GM21529 (cell line): ENCODE measurements at regions not wholly inside any gene's neighbourhood (a gene's known extent, or its start where the extent isn't known, plus 50 kb on each side); places are given as distances from the start of the nearest gene placed in this dataset.
"Not testable (repeated sequence)": the region's sequence is repeated elsewhere in the genome, so short reads cannot be mapped to it uniquely, and the experiment has no call there.

Source experiments
- ATAC-seq: cut with Tn5 transposase; IDR thresholded peaks from one replicate; pipeline ENCODE4 v1.9.1; 2021; ENCODE audit not compliant: unreplicated experiment

DNA sequence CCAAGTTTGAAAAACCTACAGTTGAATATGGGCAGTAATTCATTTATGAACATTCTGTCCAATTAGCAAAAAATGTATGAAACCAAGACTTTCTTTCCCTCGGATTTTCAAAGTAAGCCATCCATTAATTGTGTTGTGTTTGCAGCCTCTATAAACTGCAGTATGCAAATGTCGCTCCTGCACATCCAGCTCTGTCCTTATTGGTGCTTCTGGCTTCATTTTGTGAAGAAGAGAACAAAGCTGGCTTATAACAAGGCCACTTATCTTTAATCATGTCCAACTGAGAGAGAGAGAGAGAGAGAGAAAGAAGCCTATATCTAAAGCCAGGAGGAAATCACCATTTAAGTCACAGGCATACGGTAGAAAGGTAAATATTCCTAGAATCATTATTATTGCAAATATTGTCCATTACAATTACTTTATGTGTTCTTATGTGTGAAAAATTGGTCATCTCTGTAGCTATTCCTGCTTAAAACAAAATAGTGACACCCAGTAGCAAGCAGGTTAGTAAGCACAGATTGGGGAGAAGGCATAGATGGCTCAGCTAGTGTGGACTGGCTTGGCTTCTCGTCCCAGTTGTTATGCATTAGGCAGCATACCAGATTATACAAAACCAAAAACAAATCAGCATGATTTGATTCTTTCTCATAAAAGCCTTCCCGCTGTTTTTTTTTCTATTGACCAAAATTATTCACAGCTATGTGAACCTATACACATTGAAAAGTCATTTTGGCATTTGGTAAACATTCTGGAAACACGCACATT, 726.4 kb upstream of the SOX11 start:
- no peak for ATAC-seq

DNA sequence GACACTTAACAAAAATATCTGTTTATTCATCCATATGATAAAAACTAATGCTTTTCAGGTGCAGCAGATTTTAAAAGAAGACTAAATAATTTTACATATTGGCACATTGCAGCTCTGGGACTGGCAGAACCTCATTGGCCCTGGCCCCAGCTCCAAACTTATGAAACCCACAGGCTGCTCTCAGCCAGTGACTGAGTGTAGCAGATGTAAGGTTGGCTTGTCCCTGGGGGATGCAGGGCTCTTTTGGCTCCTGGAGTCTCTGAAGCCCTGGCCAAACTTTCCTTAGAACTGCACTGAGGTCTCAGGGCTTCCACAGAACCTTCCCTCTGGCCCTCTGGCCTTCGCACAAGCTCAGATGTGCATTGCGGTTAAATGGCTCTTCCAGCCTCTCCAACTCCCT, 725.0 kb upstream of the SOX11 start:
- no peak for ATAC-seq

DNA sequence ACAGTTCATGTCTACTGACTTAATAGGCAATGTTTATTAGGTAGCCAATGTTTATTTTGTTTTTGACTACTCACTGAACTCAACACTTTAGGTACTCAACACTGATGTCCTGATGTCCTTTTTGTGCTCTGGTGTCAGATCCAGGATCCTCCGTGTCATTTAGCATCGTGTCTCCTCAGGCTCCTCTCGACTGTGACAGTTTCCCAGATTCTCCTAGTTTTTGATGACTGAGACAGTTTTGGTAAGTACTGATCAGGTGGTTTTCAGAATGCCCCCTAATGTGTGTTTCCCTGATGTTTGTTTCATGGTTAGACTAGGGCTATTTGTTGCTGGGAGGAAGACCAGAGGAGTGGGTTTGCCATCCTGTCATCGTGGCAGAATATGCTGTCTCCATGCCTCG, 719.7 kb upstream of the SOX11 start:
- ATAC-seq = no peak

DNA sequence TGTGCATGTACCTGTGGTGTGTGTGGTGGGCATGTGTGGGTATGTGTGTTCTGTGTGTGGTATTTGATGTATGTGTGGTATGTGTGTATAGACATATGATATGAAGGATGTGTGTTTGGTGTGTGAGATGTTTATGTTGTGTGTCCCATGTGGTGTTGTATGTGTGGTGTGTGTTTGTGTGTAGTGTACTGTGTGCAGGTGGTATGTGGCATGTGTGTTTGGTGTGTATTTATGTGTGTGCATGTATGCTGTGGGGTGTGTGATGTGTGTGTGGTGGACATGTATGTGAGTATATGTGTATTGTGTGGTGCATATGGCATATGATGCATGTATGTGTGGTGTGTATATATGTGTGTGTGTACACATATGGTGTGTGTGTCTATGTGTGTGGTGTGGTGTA, 718.8 kb upstream of the SOX11 start:
- ATAC-seq = no peak

DNA sequence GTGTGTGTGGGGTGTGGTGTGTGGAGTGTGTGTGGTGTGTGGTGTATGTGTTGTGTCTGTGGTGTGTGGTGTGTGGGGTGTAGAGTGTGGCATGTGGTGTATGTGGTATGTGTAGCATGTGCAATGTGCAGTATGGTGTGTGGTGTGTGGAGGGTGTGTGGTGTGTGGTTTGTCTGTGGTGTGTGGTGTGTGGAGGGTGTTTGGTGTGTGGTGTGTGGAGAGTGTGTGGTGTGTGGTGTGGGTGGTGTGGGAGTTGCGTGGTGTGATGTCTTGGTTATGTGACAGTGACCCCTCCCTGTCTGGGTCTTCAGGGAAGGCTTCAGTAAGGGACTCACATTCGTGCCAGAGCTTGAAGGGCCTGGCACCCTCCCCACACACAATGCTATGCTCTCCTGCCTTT, 718.2 kb upstream of the SOX11 start:
- ATAC-seq = no peak

DNA sequence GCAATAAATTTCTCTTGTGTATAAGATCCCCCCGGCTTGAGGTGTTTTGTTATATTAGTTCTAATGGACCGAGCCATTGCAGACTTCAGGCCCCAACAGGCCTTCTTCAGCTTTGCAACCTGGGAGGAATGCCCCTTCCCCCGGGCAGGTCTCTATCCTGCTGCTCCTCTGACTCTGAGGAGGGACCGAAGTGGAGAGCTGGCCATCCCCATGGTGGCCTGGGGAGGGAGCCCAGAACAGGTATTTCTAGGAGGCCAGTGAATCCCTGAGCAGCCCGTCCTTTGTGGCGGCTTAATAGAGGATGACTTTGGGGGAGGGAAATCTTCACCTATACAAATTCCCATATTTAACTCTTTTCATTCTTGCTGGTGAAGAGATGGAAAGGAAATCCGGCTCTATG, 715.8 kb upstream of the SOX11 start:
- no peak for ATAC-seq

DNA sequence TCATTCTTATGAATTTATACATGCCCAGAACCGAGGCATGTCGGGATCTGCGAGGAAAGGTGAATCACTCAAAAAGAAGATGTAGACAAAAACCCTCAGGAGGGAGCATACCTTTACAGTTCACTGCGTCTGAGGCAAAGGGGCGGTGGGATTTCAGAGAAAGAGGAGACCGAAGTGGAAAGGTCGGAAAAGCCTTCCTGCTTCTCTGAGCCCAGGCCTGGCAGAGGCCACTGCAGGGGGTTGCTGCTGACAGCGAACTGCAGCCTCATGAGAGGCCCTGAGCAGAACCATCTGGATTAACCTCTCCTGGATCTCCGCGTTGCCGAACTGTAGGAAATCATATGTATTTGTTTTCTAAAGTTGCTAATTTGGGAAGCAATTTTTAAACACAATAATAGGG, 713.1 kb upstream of the SOX11 start:
- ATAC-seq = no peak

DNA sequence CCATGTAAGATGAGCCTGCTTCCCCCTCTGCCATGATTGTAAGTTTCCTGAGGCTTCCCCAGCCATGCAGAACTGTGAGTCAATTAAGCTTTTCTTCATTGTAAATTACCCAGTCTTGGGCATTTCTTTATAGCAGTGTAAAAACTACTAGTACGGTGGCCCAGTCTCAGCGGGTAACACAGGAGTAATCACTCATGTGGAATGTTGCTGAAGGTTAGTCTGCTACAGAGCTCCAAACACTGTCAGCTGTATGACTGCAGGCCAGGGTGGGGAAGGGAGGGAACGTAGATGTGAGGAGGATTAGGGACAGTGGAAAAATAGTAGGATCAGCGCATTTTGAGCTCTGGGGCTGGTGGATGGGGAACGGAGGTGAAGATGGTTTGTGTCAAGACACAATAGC, 711.2 kb upstream of the SOX11 start:
- no peak for ATAC-seq

DNA sequence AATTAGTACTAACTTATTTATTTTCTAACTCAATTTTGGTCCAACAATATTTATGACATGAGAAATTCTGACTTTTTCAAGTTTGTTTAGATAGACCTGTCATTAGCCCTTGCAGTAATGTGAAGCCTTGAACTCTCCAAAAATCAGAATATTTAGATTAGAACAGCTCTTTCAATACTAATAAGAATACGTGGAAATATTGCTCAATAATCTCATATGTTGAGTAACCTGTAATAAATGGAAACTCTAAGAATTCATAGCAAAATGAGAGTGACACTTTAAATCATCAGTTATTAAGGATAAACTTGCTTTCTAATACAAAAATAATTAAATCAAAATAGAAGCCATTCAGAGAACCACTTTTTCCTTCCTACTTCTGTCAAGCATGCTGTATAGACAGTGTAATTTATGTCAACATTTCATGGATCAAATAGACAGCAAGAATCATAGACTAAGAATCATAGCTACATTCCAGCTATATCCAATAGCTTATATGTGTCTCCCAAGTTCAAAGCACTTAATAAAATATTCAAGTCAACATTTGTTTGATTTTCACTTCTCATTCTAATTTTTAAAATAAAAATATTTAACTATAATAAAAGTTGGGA, 710.3 kb upstream of the SOX11 start:
- ATAC-seq = no peak

DNA sequence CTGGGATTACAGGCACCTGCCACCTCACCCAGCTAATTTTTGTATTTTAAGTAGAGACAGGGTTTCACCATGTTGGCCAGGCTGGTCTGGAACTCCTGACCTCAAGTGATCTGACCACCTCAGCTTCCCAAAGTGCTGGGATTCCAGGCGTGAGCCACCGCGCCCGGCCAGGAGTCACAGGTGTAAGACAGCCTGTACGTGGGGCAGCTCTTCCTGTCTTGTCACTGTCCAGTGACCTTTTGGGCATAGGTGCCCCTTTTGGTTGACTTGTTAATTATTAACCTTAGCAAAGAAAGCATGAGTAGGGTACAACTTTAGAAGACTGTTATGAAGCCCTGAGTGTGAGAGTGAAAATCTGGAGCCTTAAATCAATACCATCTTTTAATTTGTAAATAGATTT, 703.7 kb upstream of the SOX11 start:
- not testable (repeated sequence) for ATAC-seq

DNA sequence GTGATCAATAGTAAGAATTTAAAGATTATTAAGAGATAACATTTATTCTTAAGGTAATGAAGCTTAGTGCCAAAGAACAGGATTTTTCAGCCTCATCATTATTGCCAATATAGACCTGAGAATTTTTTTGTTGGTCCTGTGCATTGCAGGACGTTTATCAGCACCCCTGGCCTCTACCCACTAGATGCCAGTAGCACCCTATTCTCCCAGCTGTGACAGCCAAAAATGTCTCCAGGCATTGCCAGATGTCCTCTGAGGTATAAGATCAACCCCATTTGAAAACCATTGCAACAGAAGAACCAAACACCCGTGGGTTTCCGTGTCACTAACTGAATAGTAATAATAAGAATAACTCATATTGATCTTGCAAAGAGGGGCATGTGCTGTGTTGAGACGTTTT, 700.0 kb upstream of the SOX11 start:
- no peak for ATAC-seq

DNA sequence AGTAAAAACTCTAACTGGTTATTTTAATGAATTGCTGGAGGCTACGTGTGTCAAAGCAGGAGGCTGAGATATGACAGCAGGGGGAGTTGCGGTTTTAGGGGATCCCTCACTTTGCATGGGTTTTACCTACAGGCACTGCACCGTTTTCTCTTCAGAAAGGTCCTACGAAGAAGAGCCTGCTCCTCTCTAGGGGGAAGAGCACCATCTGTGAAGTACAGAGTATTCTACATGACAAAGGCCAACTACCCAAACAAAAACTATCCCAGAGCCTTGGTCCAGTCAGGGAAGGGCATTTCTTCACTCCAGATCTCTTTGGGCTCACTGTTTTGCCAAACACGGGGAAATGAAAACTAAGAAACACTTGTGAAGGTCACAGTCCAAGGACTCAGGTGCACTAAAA, 696.7 kb upstream of the SOX11 start:
- ATAC-seq = no peak

DNA sequence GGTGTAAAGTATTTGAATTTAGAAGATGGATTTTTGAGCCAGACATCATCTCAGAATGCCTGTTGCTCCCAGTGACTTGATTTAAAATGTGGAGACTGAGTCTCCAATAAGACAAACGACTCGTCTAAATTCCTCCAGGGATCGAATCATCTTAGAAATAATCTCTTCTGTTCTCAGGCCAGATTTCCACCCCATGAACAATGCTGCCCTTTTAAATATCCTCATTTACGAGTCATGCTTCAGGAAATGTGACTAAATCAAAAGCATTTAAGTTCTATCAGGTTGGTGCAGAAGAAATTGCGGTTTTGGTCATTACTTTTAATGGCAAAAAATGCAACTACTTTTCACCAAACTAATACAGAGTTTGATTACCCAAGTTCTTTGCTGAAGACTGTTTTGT, 684.6 kb upstream of the SOX11 start:
- no peak for ATAC-seq

DNA sequence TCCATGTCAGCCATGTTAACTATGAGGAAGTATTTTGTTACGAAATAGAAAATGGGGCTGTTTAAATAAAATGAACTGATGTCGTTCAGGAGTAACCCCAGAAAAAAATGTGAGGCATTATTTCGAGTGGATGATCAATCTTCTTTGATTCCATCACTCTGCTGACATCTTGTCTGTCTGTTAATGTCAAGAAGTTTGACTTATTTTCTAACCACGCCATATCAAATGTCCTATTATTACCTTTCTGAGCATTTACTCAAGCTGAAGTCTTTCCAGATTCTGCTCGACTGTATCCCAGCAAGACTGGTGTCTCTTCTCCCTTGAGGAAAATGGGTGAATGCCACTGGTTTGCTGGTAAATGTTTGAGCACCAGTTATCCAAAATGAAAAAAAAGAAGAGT, 672.9 kb upstream of the SOX11 start:
- no peak for ATAC-seq

DNA sequence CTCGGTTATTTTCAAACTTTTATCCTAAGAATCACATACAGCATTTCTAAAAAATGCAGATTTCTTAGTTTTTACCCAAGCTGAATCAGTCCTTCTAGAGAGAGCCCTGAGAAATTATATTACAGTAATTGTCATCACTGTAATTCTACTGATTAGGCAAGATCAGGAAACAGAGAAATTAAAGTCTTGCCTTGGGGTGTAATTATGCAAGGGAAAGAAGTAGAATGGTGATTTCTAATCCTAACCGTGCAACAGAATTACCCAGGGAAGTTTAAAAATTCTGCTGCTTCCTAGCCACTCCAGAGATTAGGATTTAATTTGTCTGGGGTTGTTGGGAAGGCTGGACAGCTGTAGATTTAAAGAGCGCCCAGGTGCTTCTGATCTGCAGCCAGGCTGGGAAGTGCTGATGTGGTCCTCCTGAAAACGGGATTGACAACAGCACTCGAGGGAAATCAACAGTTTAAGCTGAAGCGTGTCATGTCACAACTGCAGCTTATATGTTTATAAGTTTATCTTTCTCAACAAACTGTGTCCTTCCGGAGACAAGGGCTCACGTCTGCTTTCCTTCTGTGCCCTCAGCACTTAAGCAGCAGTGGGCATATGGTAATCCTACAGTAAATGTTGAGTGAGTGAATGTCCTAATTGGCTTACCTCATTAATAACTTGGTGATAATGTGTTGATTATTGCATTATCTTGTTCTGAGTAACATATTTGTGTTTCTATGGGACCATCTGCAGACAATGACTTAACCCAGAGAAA, 671.9 kb upstream of the SOX11 start:
- ATAC-seq = no peak

DNA sequence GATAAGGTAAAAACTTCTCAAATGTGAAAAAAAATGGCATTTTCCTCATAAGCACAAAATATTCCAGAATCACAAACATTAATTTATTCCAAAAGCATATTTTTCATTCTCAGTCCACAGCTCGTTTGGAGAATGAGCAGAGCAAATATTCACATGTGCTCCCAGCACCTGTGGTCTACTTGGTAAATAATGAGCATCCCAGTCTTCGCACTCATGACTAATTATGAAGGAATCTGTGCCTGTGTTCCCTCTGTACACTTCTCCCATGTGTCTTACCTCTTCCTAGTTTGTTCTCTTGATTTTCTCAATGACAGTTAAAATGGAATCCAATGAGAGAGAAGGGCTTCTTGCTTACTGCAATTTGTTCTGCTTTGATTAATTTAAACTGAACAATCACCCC, 671.0 kb upstream of the SOX11 start:
- ATAC-seq = no peak

DNA sequence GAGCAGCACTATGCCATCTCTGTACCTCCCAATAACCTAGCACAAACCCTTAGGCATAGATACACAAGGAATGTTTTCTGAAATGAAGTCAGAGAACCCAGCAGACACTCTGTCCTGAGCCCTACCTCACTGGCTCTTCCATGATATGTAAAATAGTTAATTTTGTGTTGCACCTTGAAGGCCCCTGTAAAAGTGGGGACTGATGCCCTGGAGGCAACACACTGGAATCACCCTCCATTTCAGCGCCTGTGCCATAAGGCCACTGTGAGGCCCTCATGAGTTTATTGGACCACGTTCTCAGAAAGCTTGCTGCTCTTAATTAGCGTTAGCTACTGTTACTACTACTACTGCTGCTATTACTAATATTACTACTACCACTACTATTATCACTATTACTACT, 670.1 kb upstream of the SOX11 start:
- no peak for ATAC-seq

DNA sequence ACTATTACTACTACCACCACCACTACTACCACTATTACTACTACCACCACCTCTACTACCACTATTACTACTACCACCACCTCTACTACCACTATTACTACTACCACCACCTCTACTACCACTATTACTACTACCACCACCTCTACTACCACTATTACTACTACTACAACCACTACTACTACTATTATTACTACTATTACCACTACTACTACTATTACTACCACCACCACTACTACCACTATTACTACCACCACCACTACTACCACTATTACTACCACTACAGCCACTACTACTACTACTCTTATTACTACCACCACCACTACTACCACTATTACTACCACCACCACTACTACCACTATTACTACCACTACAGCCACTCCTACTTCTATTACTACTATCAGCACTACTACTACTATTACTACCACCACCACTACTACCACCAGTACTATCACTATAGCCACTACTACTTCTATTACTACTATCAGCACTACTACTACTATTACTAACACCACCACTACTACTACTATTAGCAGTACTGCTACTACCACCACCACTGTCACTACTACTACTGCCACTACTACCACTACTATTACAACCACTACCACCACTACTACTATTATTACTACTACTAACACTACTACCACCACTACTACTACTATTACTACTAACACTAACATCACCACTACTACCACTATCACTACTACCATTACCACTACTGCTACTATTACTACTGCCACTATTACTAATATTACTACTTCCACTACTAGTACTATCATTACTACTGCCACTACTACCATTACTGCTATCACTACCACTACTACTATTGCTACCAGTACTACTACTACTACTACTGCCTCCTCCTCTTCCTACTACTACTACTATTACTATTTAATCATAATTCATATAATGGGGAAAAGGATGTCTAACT, 669.2 kb upstream of the SOX11 start:
- not testable (repeated sequence) for ATAC-seq

DNA sequence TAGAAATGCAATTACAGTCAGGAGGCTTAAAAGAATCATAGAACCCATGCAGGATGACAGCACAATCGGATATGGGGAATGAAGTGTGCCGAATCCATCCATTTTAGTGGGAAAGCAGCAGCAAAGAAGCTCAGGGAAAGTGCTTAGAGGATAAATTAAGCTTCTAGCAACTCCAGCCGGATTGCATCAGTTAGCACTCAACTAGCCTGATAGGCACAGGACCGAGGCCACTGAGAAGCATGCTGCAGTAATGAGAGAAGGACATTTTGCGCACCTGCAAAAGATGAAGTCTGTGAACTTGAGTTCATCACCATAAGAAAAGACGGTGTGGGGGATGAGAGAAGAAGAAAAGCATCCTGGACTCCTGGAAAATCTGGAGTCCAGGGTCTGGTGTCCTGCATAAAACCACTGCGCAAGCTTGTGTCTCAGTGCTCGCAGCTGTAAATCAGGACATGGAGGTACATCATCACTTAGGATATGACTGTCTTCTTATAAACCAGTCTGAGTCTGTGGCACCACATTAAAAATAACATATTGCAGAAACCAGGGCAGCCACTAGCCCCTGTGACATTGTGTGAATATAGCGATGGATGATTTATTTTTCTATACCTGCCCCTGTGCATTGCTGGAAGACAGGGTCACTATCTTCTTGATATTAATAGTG, 665.5 kb upstream of the SOX11 start:
- no peak for ATAC-seq

DNA sequence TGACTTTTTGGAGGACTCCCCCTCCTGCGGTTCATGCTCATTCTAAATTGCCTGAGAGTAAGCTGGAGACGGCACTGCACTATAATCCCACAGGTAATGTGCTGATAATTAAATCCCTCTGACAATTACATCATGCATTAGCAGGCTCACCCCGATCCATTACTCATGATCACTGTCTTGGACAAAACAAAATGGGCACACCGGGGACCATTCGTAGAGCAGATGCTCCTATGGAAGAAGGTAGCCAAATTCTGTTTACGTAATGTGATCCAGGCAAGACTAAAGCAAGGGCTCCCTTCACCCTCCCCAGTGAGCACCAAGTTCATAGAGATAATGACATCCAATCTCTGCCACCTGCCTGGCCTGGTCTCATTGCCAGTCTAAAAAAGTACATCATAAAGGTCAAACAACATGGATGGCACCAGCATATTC, 657.1 kb upstream of the SOX11 start:
- ATAC-seq = no peak

DNA sequence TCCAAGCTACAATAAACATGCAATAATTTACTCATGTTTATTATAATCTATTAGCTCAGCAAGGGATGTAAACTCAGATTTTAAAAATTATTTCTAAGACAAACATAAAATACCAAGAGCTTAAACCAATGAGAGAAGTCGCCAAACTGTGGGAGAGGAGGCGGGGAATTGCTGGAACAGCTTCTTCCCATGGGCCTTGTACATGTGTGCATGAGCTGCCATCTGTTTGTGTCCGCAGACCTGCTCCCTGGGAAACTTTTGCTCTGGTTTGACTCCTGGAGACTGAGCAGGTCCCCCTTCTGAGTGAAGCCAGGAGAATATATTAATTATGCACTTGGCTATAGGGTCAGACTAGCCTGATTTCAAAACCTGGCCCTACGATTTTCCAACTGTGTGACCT, 655.9 kb upstream of the SOX11 start:
- no peak for ATAC-seq
